Left ventricle myocardium superior (tissue), 1 donor: ENCODE measurements at regions not wholly inside any gene's neighbourhood (a gene's known extent, or its start where the extent isn't known, plus 50 kb on each side); places are given as distances from the start of the nearest gene placed in this dataset.

Source experiments
- ATAC-seq: fragments of 200-7000 bp; cut with Tn5 transposase; one replicate; pipeline ENCODE4 v1.9.1; 2020; ENCODE audit warnings: mild to moderate bottlenecking, moderate library complexity
- DNase-seq: peaks from one replicate; pipeline ENCODE4 v3.0.0-alpha.2; 2020
- intact Hi-C: fragments of 100-400 bp; cut with micrococcal nuclease; formaldehyde crosslinking; loops from one replicate; pipeline ENCODE4 v1.11.0; 2022
- donor health status: DM: no; HTN: yes; CAD: no; lungs with severe emphysema.

DNA sequence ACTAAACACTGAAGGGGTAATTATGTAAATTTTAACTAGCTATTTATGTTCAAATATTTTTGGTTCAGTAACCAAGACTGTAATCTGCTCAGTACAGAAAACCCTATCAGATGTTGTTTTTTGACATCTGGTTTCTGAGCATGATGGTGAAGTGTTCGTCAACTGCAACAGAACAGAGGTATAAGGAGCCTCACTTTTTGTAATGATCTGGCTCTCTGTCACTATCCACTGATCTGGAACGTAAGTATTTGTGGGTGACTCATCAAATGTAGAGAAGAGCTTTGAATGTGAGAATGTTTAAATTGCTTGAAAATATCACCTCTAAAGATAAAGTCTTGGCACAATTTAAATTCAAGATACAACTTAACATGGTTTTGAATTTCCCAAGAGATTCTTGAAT lies 213.6 kb upstream of the FAM98A start:
- no peak for ATAC-seq
- no peak for DNase-seq
- intact Hi-C loops, result no loop called here

GRCh38 chr2:33810046-33810835 lies 211.1 kb upstream of the FAM98A start:
- DNase-seq (no peak), ATAC-seq (no peak)
- intact Hi-C loops, result no loop called here

DNA sequence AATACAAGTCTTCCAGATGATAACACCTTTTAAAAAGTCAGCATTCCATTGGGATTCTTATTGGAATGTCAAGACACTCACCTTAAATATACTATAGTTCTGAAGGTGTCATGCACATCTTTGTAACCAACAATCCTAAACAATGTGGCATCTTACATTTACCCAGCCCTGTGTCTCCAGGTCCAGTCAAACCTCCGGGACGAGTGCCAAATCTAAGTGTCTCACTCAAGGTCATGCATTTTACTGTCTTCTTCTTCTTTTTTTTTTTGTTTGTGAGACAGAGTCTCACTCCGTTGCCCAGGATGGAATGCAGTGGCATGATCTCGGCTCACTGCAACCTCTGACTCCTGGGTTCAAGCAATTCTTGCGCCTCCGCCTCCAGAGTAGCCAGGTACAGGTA lies 206.9 kb upstream of the FAM98A start:
- no peak for DNase-seq
- ATAC-seq, result no peak

DNA sequence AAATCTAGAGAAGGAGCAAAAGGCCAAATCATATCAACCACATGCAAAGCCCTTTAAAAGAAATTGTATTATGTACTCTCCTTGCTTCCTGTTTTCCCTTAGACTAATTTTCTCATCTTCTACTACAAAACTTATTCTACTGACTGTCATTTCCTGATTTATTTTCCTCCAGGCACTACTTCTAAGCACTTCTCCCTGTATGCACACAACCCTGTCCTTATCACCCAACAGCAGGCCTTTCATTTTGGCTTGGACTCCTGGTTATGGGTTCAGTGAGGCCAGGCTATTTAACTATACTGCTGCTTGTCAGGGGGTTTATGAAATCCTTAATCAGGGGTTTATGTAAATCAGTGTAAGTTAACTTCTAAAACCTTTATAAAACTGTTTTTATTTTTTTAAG lies 205.1 kb upstream of the FAM98A start:
- ATAC-seq (no peak), DNase-seq (no peak)
- intact Hi-C loops, result no loop called here

More for the DNA sequence above, 206.9 kb upstream of the FAM98A start:
- intact Hi-C loops, result no loop called here

DNA sequence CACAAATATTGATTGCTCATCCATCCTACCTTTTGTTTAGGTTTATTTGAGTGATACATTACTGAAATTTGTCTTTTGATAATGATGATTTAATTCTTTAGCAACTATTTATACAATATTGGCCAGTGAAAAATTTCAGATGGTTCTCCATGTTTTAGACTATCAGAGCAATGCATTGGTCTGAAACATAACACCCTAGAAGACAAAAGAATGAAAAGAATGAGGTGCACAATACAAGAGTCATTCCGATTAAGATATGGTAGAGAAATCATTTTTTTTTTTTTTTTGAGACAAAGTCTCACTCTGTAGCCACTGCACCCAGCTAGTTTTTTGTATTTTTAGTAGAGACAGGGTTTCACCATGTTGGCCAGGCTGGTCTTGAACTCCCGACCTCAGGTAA lies 197.4 kb upstream of the FAM98A start:
- intact Hi-C loops, result no loop called here
- ATAC-seq (no peak), DNase-seq (no peak)

DNA sequence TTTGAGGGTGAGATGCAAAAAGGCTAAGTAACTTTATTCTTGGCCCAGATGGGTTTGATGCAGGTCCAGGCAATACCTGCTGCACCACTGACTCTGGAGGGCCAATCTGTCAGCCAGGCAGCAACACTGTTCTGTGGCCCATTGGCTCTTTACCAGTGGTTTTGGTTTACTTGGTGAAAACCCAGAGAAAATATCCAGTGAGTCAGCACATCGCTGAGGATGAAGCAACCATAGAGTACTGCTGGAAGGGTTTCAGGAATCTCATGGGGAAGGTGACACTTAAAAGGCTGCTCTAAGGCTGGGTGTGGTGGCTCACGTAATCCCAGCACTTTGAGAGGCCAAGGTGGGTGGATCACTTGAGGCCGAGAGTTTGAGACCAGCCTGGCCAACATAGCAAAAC lies 192.5 kb upstream of the FAM98A start:
- DNase-seq (no peak), ATAC-seq (no peak)
- intact Hi-C loops, result no loop called here

GRCh38 chr2:33788044-33788443 lies 188.9 kb upstream of the FAM98A start:
- ATAC-seq, result no peak
- DNase-seq, result no peak
- intact Hi-C loops, result no loop called here

- DNase-seq (no peak), ATAC-seq (no peak)
- intact Hi-C loops, result no loop called here
Observed at GRCh38 chr2:33786881-33787280, 187.8 kb upstream of the FAM98A start.

DNA sequence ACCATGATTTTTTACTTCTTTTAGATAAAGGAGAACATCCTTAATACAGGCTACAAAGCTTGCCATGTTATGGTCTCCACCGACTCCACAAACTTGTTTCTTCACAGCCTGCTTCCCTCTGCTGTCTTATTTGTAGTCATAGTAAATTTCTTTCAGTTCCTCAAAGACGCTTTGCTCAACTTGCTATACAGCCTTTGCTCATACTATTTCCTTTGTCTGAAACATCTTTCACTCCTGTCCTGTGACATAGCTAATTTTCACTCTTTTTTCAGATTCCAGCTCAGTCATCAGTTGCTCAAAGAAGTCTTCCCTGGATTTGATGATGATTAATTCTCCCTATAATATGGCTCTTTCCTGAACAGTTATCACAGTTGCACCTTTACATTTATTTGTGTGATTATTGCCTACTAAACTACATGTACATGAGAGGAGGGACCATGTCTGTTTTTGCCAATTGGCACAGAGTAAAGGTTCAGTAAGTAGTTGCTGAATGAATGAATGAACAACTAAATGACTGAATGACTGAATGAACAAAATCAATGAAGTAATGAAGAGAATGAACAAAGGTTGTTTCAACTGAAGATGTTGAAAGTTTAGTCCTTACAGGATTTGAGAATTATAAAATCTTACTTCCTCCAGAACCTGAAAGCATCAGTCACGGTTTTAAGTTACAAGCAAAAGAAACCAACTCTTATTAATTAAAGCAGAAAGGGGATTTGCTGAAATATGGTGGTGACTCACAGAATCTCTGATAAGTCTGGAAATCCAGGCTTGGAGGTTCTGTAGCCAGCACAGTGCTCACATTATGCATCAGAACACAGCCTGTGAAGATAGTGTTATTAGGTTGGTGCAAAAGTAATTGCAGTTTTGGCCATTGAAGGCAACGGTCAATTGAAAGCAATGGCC lies 186.4 kb upstream of the FAM98A start:
- no peak for DNase-seq
- no peak for ATAC-seq
- intact Hi-C loops, result no loop called here

GRCh38 chr2:33784488-33784887 lies 185.4 kb upstream of the FAM98A start:
- ATAC-seq, result no peak
- DNase-seq, result no peak
- intact Hi-C loops, result no loop called here

DNA sequence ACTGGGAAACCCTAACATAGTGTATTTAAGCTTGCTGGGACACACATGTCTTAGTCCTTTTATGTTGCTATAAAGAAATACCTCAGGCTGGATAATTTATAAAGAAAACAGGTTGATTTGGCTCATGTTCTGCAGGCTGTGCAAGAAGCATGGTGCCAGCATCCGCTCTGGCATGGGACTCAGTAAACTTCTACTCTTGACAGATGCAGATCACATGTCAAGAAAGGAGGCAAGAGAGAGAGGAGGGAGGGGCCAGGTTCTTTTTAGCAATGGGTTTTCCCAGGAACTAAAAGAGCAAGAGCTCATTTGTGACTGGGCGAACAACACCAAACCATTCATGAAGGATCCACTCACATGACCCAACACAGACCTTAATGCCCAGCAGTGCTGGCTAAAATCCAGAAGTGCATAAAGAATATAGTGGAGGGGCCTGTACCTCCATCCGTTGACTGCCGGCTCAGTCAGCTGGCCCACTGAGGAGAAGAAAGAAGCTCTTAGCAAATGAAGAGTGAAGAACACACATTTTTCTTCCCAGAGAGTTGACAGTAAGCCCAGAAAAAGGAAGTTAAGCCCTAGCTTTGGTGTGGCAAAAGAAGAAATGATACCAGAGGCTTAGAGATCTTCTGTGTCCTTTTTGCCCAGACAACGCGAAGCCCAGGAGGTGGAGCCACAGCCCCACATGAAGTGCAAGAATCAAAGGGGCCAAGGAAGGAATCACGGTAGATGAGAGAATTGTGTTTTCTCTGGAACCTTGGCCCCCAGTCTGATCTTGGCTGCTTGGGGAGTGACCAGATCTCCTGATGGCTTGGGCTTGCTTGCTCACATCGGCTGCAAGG lies 183.5 kb upstream of the FAM98A start:
- ATAC-seq, result no peak
- DNase-seq, result no peak
- intact Hi-C loops, result no loop called here

- intact Hi-C loops, result no loop called here
- DNase-seq (no peak), ATAC-seq (no peak)
Observed at GRCh38 chr2:33777786-33778185, 178.7 kb upstream of the FAM98A start.

DNA sequence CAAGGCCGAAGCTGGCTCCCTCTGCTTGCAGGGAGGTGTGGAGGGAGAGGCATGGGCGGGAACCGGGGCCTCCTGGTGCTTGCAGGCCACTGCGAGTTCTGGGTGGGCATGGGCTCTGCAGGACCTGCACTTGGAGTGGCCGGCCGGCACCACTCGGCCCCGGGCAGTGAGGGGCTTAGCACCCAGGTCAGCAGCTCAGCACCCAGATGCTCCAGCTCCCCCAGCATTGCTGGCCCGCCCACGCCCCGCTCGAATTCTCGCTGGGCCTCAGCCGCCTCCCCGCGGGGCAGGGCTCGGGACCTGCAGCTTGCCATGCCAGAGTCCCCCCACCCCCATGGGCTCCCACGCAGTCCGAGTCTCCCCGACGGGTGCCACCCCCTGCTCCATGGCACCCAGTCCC lies 176.2 kb upstream of the FAM98A start:
- no peak for DNase-seq

DNA sequence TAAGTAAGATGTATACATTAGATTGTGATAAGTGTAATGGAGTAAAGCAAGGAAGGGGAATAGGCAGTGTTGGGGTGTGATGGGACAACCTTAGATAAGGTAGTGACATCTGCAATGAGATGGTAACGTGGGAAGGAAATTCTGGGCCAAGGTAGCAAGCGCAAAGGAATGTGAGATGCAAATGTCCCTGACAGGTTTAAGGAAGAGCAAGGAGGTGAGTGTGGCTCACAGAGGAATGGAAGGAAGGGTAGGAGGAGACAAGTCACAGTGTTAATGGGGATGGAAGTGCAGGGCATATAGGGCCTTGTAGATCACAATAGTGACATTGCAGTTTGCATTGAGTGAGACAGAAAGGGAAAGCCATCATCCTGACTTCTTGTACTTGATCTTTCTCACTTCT lies 170.9 kb upstream of the FAM98A start:
- intact Hi-C loops, result no loop called here

More for the DNA sequence above, 176.2 kb upstream of the FAM98A start:
- ATAC-seq, result no peak
- intact Hi-C loops, result no loop called here

DNA sequence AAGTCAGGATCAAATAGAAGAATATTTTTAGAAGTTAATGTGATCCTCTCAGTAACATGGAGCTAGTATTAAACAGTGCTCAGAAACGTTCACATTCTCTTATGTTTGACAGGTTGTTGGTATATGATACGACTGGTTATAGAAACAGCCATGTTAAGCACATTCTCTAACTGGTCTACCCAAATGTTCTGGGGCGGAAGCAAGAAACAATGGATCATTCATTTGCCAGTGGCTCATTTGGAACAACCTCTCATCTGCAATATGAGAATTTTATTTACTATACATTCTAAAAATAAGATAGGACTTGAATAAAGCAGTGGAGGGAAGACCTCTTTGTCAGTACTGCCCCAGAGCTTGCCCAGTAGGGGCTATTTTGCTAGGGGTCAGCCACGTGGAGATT lies 167.1 kb upstream of the FAM98A start:
- intact Hi-C loops, result no loop called here
- no peak for DNase-seq
- ATAC-seq, result no peak

More for the DNA sequence above, 170.9 kb upstream of the FAM98A start:
- ATAC-seq, result no peak
- DNase-seq, result no peak

DNA sequence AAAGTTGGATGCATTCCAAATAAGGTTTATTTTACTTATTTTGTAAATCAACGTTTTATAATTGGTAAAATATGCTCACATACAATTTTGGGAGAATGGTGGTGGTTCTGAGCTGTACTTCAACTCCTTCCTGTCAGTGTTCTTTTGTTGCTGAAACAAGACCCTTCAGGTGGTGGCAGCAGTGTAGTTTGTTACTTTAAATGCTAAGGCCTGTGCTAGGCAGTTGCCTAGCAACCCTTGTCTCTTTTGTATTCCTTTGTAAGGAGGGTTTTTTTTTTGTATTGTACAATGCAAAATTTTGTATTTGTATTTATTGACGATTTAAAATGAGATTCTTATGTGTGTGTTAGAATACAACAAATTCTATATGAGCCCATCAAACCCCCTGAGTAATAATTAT lies 166.0 kb upstream of the FAM98A start:
- ATAC-seq, result no peak
- intact Hi-C loops, result no loop called here
- DNase-seq, result no peak

GRCh38 chr2:33764551-33764950 lies 165.5 kb upstream of the FAM98A start:
- intact Hi-C loops, result no loop called here
- ATAC-seq (no peak), DNase-seq (no peak)

GRCh38 chr2:33763671-33764310 lies 164.7 kb upstream of the FAM98A start:
- DNase-seq (no peak), ATAC-seq (no peak)
- intact Hi-C loops, result no loop called here

GRCh38 chr2:33762636-33763035 lies 163.5 kb upstream of the FAM98A start:
- no peak for ATAC-seq

More at GRCh38 chr2:33762636-33763035, 163.5 kb upstream of the FAM98A start:
- intact Hi-C loops, result no loop called here
- no peak for DNase-seq
